ENCODE measurements at regions not wholly inside any gene's neighbourhood (a gene's known extent, or its start where the extent isn't known, plus 50 kb on each side); places are given as distances from the start of the nearest gene placed in this dataset.

GRCh38 chr16:87006021-87006420 is 311.2 kb downstream of the C16orf95 start:
- Histone ChIP-seq H3K9ac (ENCODE audit: low read depth, low read length) (no peak overlapping the region), H3K4me3 (ENCODE audit: low read depth in 1 of 2, low read length in 2 of 2) (no peak overlapping the region), H3K27ac (ENCODE audit: low read length) (no peak overlapping the region), H2AFZ (ENCODE audit: low read depth, low read length) (no peak overlapping the region), H3K27me3 (ENCODE audit: insufficient read depth, low read length, poor library complexity) (no peaks in the 10 kb centered on the region), H3K9me3 (ENCODE audit: insufficient read depth, low read length, severe bottlenecking) (no peaks in the 10 kb centered on the region), H4K20me1 (ENCODE audit: insufficient read depth, low read length) (no peaks in the 10 kb centered on the region), H3K4me1 (ENCODE audit: insufficient read depth, low read length) (no peaks in the 10 kb centered on the region), H3K36me3 (ENCODE audit: insufficient read depth, low read length) (no peaks in the 10 kb centered on the region), H3K79me2 (ENCODE audit: insufficient read depth, low read length) (no peaks in the 10 kb centered on the region), H3K4me2 (ENCODE audit: insufficient read depth, low read length) (no peak overlapping the region)
- TF ChIP-seq EZH2 (IDR thresholded peaks at IDR 0.05; ENCODE audit: borderline replicate concordance, low read depth, low read length, severe bottlenecking) = no peak
- TF ChIP-seq CTCF (IDR thresholded peaks at IDR 0.05; ENCODE audit: borderline replicate concordance, extremely low read depth, low read length, poor library complexity, severe bottlenecking) = no peak
- ATAC-seq (ENCODE audit: insufficient read depth, low read depth) (no peak), DNase-seq (no peak)

- DNase-seq = no peak
- no peak overlapping the region for H3K27ac ChIP-seq (ENCODE audit: low read length)
Observed at GRCh38 chr16:87006789-87007745, 310.1 kb downstream of the C16orf95 start.

GRCh38 chr16:87007907-87008306 is 309.3 kb downstream of the C16orf95 start:
- Histone ChIP-seq H3K9me3 (ENCODE audit: insufficient read depth, low read length, severe bottlenecking) (no peaks in the 10 kb centered on the region), H2AFZ (ENCODE audit: low read depth, low read length) (no peak overlapping the region), H3K4me1 (ENCODE audit: insufficient read depth, low read length) (no peaks in the 10 kb centered on the region), H3K4me3 (ENCODE audit: low read depth in 1 of 2, low read length in 2 of 2) (no peak overlapping the region), H3K79me2 (ENCODE audit: insufficient read depth, low read length) (no peaks in the 10 kb centered on the region), H4K20me1 (ENCODE audit: insufficient read depth, low read length) (no peaks in the 10 kb centered on the region), H3K4me2 (ENCODE audit: insufficient read depth, low read length) (no peak overlapping the region), H3K36me3 (ENCODE audit: insufficient read depth, low read length) (no peaks in the 10 kb centered on the region), H3K27ac (ENCODE audit: low read length) (no peak overlapping the region), H3K9ac (ENCODE audit: low read depth, low read length) (no peak overlapping the region), H3K27me3 (ENCODE audit: insufficient read depth, low read length, poor library complexity) (no peaks in the 10 kb centered on the region)
- DNase-seq = no peak
- TF ChIP-seq EZH2 (IDR thresholded peaks at IDR 0.05; ENCODE audit: borderline replicate concordance, low read depth, low read length, severe bottlenecking) (no peak), CTCF (IDR thresholded peaks at IDR 0.05; ENCODE audit: borderline replicate concordance, extremely low read depth, low read length, poor library complexity, severe bottlenecking) (no peak)
- ATAC-seq (ENCODE audit: insufficient read depth, low read depth) = no peak

More at GRCh38 chr16:87006789-87007745, 310.1 kb downstream of the C16orf95 start:
- Histone ChIP-seq H3K9ac (ENCODE audit: low read depth, low read length) (no peak overlapping the region), H3K4me2 (ENCODE audit: insufficient read depth, low read length) (no peak overlapping the region), H3K79me2 (ENCODE audit: insufficient read depth, low read length) (no peaks in the 10 kb centered on the region), H3K4me1 (ENCODE audit: insufficient read depth, low read length) (no peaks in the 10 kb centered on the region), H3K9me3 (ENCODE audit: insufficient read depth, low read length, severe bottlenecking) (no peaks in the 10 kb centered on the region), H3K36me3 (ENCODE audit: insufficient read depth, low read length) (no peaks in the 10 kb centered on the region), H4K20me1 (ENCODE audit: insufficient read depth, low read length) (no peaks in the 10 kb centered on the region), H2AFZ (ENCODE audit: low read depth, low read length) (no peak overlapping the region), H3K27me3 (ENCODE audit: insufficient read depth, low read length, poor library complexity) (no peaks in the 10 kb centered on the region), H3K4me3 (ENCODE audit: low read depth in 1 of 2, low read length in 2 of 2) (no peak overlapping the region)
- TF ChIP-seq CTCF (IDR thresholded peaks at IDR 0.05; ENCODE audit: borderline replicate concordance, extremely low read depth, low read length, poor library complexity, severe bottlenecking) (no peak), EZH2 (IDR thresholded peaks at IDR 0.05; ENCODE audit: borderline replicate concordance, low read depth, low read length, severe bottlenecking) (no peak)
- no peak for ATAC-seq (ENCODE audit: insufficient read depth, low read depth)
